ENCODE measurements at regions not wholly inside any gene's neighbourhood (a gene's known extent, or its start where the extent isn't known, plus 50 kb on each side); places are given as distances from the start of the nearest gene placed in this dataset.
"Not testable (repeated sequence)": the region's sequence is repeated elsewhere in the genome, so short reads cannot be mapped to it uniquely, and the experiment has no call there.

- no peak overlapping the region for H3K9ac ChIP-seq (ENCODE audit: low read length)
- no peak overlapping the region for H3K4me3 ChIP-seq (ENCODE audit: low read length)
- H4K20me1 ChIP-seq (ENCODE audit: insufficient read depth), result no peaks in the 10 kb centered on the region
- H3F3A ChIP-seq (ENCODE audit: insufficient read depth, low read length, poor library complexity, severe bottlenecking), result no peaks in the 10 kb centered on the region
- H3K9me3 ChIP-seq (ENCODE audit: low read length), result no peaks in the 10 kb centered on the region
- no peak overlapping the region for H3K4me2 ChIP-seq (ENCODE audit: low read length)
- no peaks in the 10 kb centered on the region for H3K36me3 ChIP-seq (ENCODE audit: insufficient read depth, low read length)
- no peaks in the 10 kb centered on the region for H3K79me2 ChIP-seq (replicated peaks; ENCODE audit: insufficient read depth, low read length)
- H3K9me2 ChIP-seq (ENCODE audit: insufficient read depth, low read length), result no peaks in the 10 kb centered on the region
- no peak overlapping the region for H2AFZ ChIP-seq (ENCODE audit: low read depth, low read length)
- TF ChIP-seq POLR2AphosphoS5 (IDR thresholded peaks at IDR 0.05) (no peak), EZH2 (IDR thresholded peaks at IDR 0.05; ENCODE audit: borderline replicate concordance, insufficient read depth, low read length, poor library complexity, severe bottlenecking) (no peak), REST (IDR thresholded peaks at IDR 0.05; ENCODE audit: borderline replicate concordance) (no peak), RAD21 (conservative IDR thresholded peaks at IDR 0.05) (no peak), CTCF (IDR thresholded peaks at IDR 0.05; ENCODE audit: poor library complexity, severe bottlenecking) (no peak), MXI1 (conservative IDR thresholded peaks at IDR 0.05; ENCODE audit: poor library complexity, severe bottlenecking) (no peak), TAF1 (IDR thresholded peaks at IDR 0.05; ENCODE audit: low read depth) (no peak), SMC3 (conservative IDR thresholded peaks at IDR 0.05; ENCODE audit: poor library complexity) (no peak), EP300 (conservative IDR thresholded peaks at IDR 0.05; ENCODE audit: poor library complexity, severe bottlenecking) (no peak)
- no peak overlapping the region for H3K27ac ChIP-seq (ENCODE audit: low read length)
- no peaks in the 10 kb centered on the region for H3K27me3 ChIP-seq (ENCODE audit: insufficient read depth, low read depth, low read length)
Observed at GRCh38 chr5:50553560-50553984, 112.5 kb upstream of the EMB start.

- H3F3A ChIP-seq (ENCODE audit: insufficient read depth, low read length, poor library complexity, severe bottlenecking), result not testable (repeated sequence)
Observed at GRCh38 chr5:50558640-50559039, 107.8 kb upstream of the PARP8 start.

GRCh38 chr5:50559955-50560354 is 106.5 kb upstream of the PARP8 start:
- Histone ChIP-seq H3K9me3 (ENCODE audit: low read length) (no peaks in the 10 kb centered on the region), H3K27ac (ENCODE audit: low read length) (no peak overlapping the region), H3K27me3 (ENCODE audit: insufficient read depth, low read depth, low read length) (no peaks in the 10 kb centered on the region), H3K9me2 (ENCODE audit: insufficient read depth, low read length) (no peaks in the 10 kb centered on the region), H3K79me2 (replicated peaks; ENCODE audit: insufficient read depth, low read length) (no peaks in the 10 kb centered on the region), H3K4me3 (ENCODE audit: low read length) (no peak overlapping the region), H3K4me2 (ENCODE audit: low read length) (no peak overlapping the region), H3K9ac (ENCODE audit: low read length) (no peak overlapping the region), H3K36me3 (ENCODE audit: insufficient read depth, low read length) (no peaks in the 10 kb centered on the region), H3F3A (ENCODE audit: insufficient read depth, low read length, poor library complexity, severe bottlenecking) (no peaks in the 10 kb centered on the region), H2AFZ (ENCODE audit: low read depth, low read length) (no peak overlapping the region), H4K20me1 (ENCODE audit: insufficient read depth) (no peaks in the 10 kb centered on the region)
- no peak for TF ChIP-seq TAF1 (IDR thresholded peaks at IDR 0.05; ENCODE audit: low read depth)
- no peak for TF ChIP-seq EZH2 (IDR thresholded peaks at IDR 0.05; ENCODE audit: borderline replicate concordance, insufficient read depth, low read length, poor library complexity, severe bottlenecking)
- TF ChIP-seq SMC3 (conservative IDR thresholded peaks at IDR 0.05; ENCODE audit: poor library complexity), result no peak
- TF ChIP-seq CTCF (IDR thresholded peaks at IDR 0.05; ENCODE audit: poor library complexity, severe bottlenecking), result no peak
- TF ChIP-seq RAD21 (conservative IDR thresholded peaks at IDR 0.05), result no peak
- TF ChIP-seq REST (IDR thresholded peaks at IDR 0.05; ENCODE audit: borderline replicate concordance), result no peak
- no peak for TF ChIP-seq POLR2AphosphoS5 (IDR thresholded peaks at IDR 0.05)
- TF ChIP-seq EP300 (conservative IDR thresholded peaks at IDR 0.05; ENCODE audit: poor library complexity, severe bottlenecking), result no peak
- TF ChIP-seq MXI1 (conservative IDR thresholded peaks at IDR 0.05; ENCODE audit: poor library complexity, severe bottlenecking), result no peak

More at GRCh38 chr5:50558640-50559039, 107.8 kb upstream of the PARP8 start:
- not testable (repeated sequence) for H2AFZ ChIP-seq (ENCODE audit: low read depth, low read length); H3K79me2 ChIP-seq (replicated peaks; ENCODE audit: insufficient read depth, low read length); H3K9me2 ChIP-seq (ENCODE audit: insufficient read depth, low read length); H3K9me3 ChIP-seq (ENCODE audit: low read length); H3K36me3 ChIP-seq (ENCODE audit: insufficient read depth, low read length); H4K20me1 ChIP-seq (ENCODE audit: insufficient read depth); H3K4me3 ChIP-seq (ENCODE audit: low read length); H3K27ac ChIP-seq (ENCODE audit: low read length); H3K4me2 ChIP-seq (ENCODE audit: low read length); H3K27me3 ChIP-seq (ENCODE audit: insufficient read depth, low read depth, low read length); H3K9ac ChIP-seq (ENCODE audit: low read length)

Measured in neural cell (in vitro differentiated cells).